ENCODE measurements at regions not wholly inside any gene's neighbourhood (a gene's known extent, or its start where the extent isn't known, plus 50 kb on each side); places are given as distances from the start of the nearest gene placed in this dataset.
A peak's percentile ranks its signal among the peaks of the same experiment; 100 is the strongest.

DNA sequence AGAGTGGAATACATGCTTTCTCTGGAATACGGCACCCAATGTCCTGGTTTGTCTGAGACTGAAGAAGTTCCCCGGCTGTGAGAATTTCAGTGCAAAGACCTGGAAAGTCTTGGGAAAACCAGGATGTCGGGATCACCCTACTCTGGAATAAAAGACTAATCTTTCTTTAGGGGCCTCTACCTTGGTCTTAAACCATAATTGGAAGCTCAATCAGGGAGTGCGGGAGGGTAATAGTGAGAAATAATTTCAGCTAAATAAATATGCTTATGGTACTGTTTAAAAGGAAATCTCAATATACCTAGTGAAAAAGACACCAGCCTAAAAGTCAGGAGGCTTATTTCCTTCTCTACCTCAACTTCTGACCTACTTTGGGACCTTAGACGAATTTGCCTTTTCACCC is 236.1 kb upstream of the GLI3 start:
- no peak for DNase-seq (ENCODE audit: low read depth in 2 of 2)
- H3K4me3 ChIP-seq (replicated peaks in 1 of 2; ENCODE audit: low read depth in 2 of 2, low read length in 2 of 2) = no peak overlapping the region
- TF ChIP-seq, protein P1, sequence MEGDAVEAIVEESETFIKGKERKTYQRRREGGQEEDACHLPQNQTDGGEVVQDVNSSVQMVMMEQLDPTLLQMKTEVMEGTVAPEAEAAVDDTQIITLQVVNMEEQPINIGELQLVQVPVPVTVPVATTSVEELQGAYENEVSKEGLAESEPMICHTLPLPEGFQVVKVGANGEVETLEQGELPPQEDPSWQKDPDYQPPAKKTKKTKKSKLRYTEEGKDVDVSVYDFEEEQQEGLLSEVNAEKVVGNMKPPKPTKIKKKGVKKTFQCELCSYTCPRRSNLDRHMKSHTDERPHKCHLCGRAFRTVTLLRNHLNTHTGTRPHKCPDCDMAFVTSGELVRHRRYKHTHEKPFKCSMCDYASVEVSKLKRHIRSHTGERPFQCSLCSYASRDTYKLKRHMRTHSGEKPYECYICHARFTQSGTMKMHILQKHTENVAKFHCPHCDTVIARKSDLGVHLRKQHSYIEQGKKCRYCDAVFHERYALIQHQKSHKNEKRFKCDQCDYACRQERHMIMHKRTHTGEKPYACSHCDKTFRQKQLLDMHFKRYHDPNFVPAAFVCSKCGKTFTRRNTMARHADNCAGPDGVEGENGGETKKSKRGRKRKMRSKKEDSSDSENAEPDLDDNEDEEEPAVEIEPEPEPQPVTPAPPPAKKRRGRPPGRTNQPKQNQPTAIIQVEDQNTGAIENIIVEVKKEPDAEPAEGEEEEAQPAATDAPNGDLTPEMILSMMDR (IDR thresholded peaks at IDR 0.05; ENCODE audit: low read depth, low read length) = no peak

DNA sequence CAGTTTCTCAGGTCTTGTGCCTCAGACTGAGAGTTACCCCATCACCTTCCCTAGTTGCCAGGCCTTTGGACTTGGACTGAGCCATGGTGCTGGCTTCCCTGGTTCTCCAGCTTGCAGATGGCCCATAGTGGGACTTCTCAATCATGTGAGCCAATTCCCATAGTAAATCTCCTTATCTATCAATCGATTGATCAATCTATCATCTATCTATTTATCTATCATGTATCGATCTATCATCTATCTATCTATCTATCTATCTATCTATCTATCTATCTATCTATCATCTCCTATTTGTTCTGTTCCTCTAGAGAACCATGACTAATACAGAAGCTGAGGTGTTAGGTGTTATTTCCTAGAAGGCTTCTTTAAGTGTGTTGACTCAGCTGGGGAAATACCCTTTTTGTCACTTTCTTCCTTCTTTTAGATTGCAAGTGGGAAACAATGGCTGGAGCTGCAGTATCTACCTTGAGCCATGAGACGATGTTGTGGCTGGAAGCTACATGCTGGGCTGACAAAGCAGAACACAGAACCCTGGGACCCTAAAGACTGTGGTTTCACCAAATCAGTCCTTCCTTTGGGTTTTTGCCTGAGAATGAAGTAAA is 234.7 kb upstream of the GLI3 start:
- DNase-seq (ENCODE audit: low read depth in 2 of 2) = no peak
- TF ChIP-seq, protein P1 (IDR thresholded peaks at IDR 0.05; ENCODE audit: low read depth, low read length) = no peak

DNA sequence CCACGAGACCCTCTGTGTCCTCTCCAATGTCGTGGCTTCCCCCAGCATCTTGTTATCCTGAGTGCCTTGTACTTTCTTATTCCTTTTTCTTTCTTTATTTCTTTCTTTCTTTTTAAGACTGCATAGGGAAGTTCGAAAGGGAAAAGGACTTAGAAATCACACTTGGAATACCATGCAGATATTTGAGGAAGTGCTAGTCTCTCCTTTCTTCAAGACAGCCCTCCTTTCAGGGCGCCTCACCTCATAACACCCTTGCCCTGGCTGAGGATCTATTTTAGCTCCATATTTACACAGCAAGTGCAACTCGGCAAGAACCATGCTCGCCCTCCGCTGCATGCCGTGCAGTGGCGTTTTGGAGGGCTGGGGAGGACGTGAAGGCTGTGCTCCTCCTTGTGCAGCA is 232.3 kb upstream of the GLI3 start:
- TF ChIP-seq, protein P1 (IDR thresholded peaks at IDR 0.05; ENCODE audit: low read depth, low read length) = no peak
- no peak overlapping the region for H3K4me3 ChIP-seq (replicated peaks in 1 of 2; ENCODE audit: low read depth in 2 of 2, low read length in 2 of 2)
- DNase-seq (ENCODE audit: low read depth in 2 of 2) = no peak

More for the DNA sequence above, 234.7 kb upstream of the GLI3 start:
- no peak overlapping the region for H3K4me3 ChIP-seq (replicated peaks in 1 of 2; ENCODE audit: low read depth in 2 of 2, low read length in 2 of 2)

DNA sequence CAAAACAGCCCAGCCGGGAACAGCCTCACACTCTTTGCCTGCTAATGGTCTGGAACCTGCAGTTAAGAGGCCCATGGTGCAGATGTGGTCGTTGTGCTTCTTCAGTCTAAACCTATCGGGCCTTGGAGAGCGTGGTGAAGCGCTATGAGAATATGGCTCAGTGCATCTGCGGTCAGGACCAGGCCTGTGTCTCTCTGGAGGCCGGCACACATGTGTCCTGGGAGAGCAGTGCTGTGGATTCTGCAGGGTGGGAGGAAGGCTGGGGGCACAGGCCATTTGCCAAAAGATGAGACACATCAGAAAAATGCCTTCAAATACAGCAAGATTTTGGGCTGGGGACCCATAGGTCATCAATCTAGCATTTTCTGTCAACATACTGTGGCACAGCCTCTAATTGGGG is 231.5 kb upstream of the GLI3 start:
- H3K4me3 ChIP-seq (replicated peaks in 1 of 2; ENCODE audit: low read depth in 2 of 2, low read length in 2 of 2) = no peak overlapping the region
- DNase-seq (ENCODE audit: low read depth in 2 of 2) = no peak
- TF ChIP-seq, protein P1 (IDR thresholded peaks at IDR 0.05; ENCODE audit: low read depth, low read length) = no peak

DNA sequence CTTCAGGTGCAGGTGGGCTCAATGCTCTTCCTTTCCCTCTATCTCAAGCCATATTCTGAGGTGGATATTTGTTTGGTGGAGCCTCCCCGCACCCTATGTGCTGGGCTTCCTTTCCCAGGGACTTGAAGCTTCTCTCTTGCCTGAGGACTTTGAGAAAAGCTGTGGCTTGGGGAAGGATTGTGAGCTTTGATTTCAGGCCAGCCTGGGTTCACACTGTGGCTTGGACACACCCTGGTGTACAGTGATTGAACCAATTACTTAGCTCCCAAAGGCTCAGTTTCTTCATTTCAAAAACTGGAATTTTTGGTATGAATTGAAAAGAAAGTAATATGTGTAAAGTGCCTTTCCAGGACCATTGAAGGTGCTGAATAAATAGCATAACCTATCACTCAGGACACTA is 224.5 kb upstream of the GLI3 start:
- DNase-seq (ENCODE audit: low read depth in 2 of 2) = no peak
- no peak overlapping the region for H3K4me3 ChIP-seq (replicated peaks in 1 of 2; ENCODE audit: low read depth in 2 of 2, low read length in 2 of 2)
- TF ChIP-seq, protein P1 (IDR thresholded peaks at IDR 0.05; ENCODE audit: low read depth, low read length) = no peak

DNA sequence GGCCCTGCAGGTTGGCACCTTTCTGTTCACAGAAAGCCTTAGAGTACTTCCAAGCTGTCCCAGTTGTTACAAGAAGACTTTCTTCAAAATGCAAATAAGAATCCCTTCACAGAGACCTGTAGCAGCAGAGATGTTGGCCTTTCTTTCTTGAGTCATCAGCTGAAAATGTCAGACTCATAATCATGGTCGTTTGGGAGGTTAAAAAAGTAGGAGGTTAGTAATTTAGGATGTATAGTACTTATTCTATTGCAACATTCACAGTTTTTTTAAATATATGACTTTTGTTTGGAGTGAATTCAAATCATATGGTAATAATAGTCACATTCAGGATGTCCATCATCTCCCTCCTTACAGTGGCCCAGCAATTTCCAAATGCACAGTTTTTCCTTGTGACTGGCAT is 223.9 kb upstream of the GLI3 start:
- TF ChIP-seq, protein P1 (IDR thresholded peaks at IDR 0.05; ENCODE audit: low read depth, low read length) = no peak
- H3K4me3 ChIP-seq (replicated peaks in 1 of 2; ENCODE audit: low read depth in 2 of 2, low read length in 2 of 2) = no peak overlapping the region
- DNase-seq (ENCODE audit: low read depth in 2 of 2) = peak in 1 of 2 donors; percentile 22

DNA sequence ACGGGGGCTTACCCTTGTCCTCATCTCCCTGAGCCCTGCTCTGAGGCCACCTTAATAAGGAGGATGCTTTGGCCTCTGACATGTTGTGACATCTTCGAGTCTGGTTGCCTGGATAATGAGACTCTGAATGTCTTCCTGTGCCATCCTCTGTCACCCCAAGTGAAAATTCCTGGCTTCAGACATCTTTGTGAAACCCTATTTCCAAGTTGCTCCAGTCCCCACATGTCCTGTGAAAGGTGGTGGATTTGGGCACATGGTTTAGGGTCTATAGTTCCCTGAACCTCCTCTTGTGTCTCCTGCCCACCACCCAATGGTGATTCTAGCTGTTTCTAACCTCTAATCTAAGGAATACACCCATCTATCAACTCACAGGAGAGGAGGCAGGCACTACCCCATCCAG is 223.1 kb upstream of the GLI3 start:
- no peak for DNase-seq (ENCODE audit: low read depth in 2 of 2)
- TF ChIP-seq, protein P1 (IDR thresholded peaks at IDR 0.05; ENCODE audit: low read depth, low read length) = no peak

More for the DNA sequence above, 223.1 kb upstream of the GLI3 start:
- H3K4me3 ChIP-seq (replicated peaks in 1 of 2; ENCODE audit: low read depth in 2 of 2, low read length in 2 of 2) = no peak overlapping the region
